ENCODE measurements at regions not wholly inside any gene's neighbourhood (a gene's known extent, or its start where the extent isn't known, plus 50 kb on each side); places are given as distances from the start of the nearest gene placed in this dataset.

DNA sequence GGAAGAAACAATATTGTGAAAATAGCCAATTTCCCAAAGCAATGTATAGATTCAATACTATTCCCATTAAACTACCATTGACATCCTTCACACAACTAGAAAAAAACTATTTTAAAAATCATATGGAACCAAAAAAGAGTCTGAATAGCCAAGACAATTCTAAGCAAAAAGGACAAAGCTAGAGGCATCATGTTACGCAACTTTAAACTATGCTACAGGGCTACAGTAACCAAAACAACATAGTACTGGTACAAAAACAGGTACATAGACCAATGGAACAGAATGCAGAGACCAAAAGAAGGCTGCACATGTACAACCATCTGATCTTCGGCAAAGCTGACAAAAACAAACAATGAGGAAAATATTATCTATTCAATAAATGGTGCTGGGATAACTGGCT is 233.3 kb upstream of the TMPRSS15 start:
- TF ChIP-seq, protein P1, sequence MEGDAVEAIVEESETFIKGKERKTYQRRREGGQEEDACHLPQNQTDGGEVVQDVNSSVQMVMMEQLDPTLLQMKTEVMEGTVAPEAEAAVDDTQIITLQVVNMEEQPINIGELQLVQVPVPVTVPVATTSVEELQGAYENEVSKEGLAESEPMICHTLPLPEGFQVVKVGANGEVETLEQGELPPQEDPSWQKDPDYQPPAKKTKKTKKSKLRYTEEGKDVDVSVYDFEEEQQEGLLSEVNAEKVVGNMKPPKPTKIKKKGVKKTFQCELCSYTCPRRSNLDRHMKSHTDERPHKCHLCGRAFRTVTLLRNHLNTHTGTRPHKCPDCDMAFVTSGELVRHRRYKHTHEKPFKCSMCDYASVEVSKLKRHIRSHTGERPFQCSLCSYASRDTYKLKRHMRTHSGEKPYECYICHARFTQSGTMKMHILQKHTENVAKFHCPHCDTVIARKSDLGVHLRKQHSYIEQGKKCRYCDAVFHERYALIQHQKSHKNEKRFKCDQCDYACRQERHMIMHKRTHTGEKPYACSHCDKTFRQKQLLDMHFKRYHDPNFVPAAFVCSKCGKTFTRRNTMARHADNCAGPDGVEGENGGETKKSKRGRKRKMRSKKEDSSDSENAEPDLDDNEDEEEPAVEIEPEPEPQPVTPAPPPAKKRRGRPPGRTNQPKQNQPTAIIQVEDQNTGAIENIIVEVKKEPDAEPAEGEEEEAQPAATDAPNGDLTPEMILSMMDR (IDR thresholded peaks at IDR 0.05; ENCODE audit: low read depth, low read length): no peak
- no peak for DNase-seq (ENCODE audit: extremely low read depth, low read depth)

DNA sequence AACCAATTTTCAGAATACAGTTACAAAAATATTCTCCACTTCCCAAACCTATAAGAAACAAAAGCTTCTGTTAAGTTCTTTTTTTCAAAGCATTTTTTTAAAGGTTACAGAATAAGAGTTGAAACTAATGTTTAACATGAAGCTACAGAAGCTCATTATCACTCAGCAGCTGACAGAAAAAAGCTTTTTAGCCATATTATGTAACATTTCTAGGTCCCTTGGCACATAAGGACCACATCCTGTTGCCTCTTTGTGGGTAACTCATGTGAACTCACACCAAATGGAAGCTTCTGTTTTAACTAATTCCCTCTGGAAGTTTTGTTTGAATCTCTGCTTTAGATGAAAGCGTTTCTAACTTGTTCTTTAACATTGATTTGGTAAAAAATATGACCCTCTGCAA is 242.5 kb upstream of the TMPRSS15 start:
- DNase-seq (ENCODE audit: extremely low read depth, low read depth): no peak
- TF ChIP-seq, protein P1 (IDR thresholded peaks at IDR 0.05; ENCODE audit: low read depth, low read length): no peak

DNA sequence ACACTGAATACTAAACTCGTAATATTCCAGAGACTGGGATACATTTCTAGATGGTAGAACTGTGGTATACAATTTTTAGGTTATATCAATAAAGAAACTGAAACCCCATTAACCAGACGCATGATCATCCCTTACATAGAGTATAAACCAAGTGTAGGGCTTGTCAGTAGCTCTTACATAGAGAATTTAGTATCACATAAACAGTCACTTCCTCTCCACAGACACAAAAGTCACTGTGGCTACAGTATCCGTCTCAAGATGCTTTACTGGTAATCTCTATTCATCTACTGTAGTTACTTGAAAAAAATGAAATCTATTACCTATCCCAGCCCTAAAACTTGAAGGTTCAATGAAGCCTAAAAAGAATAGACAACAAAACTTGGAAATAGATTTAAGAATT is 252.3 kb upstream of the TMPRSS15 start:
- TF ChIP-seq, protein P1 (IDR thresholded peaks at IDR 0.05; ENCODE audit: low read depth, low read length): no peak

DNA sequence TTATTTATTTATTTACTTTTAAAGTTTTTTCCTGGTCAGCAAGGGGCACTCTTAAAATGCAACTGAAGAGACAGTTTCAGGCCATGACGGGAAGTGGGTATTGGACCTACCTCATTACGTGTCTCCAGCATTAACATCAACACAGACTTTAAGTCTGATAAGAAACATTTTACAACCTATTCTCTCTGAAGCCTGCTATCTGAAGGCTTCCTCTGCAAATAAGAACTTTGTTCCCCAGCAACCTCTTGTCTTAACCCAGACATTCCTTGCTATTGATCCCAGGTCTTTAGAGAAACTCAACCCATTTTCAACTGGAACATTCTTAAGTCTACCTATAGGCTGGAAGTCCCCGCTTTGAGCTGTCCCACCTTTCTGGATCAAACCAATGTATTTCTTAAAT is 258.3 kb upstream of the TMPRSS15 start:
- DNase-seq (ENCODE audit: extremely low read depth, low read depth): no peak
- TF ChIP-seq, protein P1 (IDR thresholded peaks at IDR 0.05; ENCODE audit: low read depth, low read length): no peak

More for the DNA sequence above, 252.3 kb upstream of the TMPRSS15 start:
- DNase-seq (ENCODE audit: extremely low read depth, low read depth): no peak

DNA sequence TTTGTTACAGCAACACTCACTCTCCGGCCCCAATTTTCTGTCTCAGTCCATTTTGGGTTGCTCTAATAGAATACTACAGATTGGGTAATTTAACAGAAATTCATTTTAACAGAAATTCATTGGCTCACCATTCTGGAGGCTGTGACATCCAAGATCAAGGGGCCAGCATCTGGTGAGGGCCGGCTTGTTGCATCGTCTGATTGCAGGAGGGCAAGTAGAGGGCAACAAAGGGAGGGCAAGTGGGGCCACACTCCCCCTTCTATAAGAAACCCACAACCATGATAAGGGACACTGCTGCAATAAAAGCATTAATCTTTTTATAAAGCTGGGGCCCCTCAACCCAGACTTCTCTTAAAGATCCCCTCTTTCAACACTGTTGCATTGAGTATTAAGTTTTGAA is 260.1 kb upstream of the TMPRSS15 start:
- DNase-seq (ENCODE audit: extremely low read depth, low read depth): no peak
- TF ChIP-seq, protein P1 (IDR thresholded peaks at IDR 0.05; ENCODE audit: low read depth, low read length): no peak

DNA sequence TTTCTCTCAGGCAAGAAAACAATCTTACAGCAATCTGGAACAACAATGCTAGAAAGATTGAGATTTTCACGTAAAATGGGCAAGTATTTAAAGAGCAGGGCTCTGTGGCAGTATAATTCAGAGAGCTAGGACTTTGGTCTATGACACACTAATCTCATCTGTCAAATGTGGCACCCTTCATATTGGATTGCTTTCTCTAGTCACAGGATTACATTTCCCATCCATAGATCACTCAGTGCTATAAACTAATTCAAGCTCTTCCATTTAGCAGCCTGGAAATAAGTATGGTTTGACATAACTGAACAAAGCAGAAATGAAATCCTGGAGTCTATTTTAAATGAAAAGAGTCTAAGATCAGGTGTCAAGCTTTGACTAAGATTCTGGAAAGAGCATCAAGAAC is 263.1 kb upstream of the TMPRSS15 start:
- TF ChIP-seq, protein P1 (IDR thresholded peaks at IDR 0.05; ENCODE audit: low read depth, low read length): no peak
- DNase-seq (ENCODE audit: extremely low read depth, low read depth): no peak

DNA sequence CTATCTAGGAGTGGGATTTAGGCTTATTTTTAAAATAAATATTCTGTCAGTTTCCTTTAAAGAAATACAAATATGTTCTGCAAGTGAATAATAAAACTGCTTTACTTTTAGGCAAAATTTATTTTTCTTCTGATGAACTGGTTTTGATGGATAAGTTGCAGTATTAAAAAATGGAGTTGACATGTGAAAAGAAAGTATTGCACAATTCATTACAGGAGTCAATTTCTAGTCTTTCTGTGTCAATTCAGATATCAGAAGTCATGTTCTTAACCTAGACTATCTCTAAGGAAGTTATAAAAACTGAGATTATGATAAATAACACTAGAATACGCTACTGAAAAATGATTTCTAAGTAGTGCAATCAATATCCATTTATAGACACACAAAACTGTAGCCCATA is 270.2 kb upstream of the TMPRSS15 start:
- TF ChIP-seq, protein P1 (IDR thresholded peaks at IDR 0.05; ENCODE audit: low read depth, low read length): no peak
- DNase-seq (ENCODE audit: extremely low read depth, low read depth): no peak
